ENCODE measurements at regions not wholly inside any gene's neighbourhood (a gene's known extent, or its start where the extent isn't known, plus 50 kb on each side); places are given as distances from the start of the nearest gene placed in this dataset.
"Not testable (repeated sequence)": the region's sequence is repeated elsewhere in the genome, so short reads cannot be mapped to it uniquely, and the experiment has no call there.

DNA sequence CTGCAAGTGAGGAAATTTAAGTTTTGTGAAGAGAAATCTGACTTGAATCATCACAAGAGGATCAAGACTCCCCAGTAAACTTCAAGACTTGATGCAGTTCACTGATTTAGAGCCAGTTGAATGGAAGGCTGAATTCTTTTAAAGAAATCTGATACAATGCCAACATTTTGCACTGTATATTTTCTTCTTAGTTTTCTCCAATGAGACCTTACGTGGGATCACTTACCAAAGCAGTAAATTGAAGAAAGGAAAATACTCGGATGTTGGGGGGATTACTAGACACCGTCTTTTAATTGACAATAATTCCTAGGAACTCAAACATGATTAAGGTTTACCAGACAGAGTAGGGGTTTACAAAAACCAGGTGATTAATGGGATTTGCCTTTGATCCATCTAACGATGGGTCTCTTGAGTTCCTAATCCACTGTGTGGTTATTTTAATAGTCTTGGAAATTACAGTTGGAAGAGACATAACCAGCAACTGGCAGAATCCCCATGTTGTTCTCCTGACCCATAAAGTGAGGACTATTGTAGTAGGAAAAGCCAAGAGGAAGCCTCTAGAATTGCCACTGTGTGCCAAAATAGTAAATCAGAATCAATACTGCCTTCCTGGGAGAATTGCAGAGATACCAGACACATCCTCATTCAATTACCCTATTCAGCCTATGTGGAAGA is 354.5 kb downstream of the PID1 start:
- CTCF ChIA-PET: no interaction called here
- Histone ChIP-seq H3K9me3 (ENCODE audit: control insufficient read depth, insufficient read depth, low read depth, low read length) (no peaks in the 10 kb centered on the region), H3K27me3 (ENCODE audit: control insufficient read depth, insufficient read depth, low read length) (no peaks in the 10 kb centered on the region), H3K27ac (ENCODE audit: low read length) (no peak overlapping the region), H3K4me3 (ENCODE audit: low read depth in 2 of 2, low read length in 2 of 2) (no peak overlapping the region), H3K4me1 (ENCODE audit: control insufficient read depth, insufficient read depth, low read length) (no peaks in the 10 kb centered on the region), H3K36me3 (ENCODE audit: control insufficient read depth, insufficient read depth, low read length) (no peaks in the 10 kb centered on the region)
- BruUV-seq (replicated peaks): no TSS peak
- DNase-seq (ENCODE audit: low read depth, low spot score) (no peak), ATAC-seq (no peak)
- in situ Hi-C loops (cut with HindIII; ENCODE audit: low pct_unique_long_range_greater_than_20kb, low sequenced_read_pairs) (no loop called here), intact Hi-C loops (cut with micrococcal nuclease; ENCODE audit: unreplicated experiment) (no loop called here)
- no peak for TF ChIP-seq TCF7L2 (IDR thresholded peaks at IDR 0.05; ENCODE audit: low read depth, low read length)
- TF ChIP-seq, protein P1, sequence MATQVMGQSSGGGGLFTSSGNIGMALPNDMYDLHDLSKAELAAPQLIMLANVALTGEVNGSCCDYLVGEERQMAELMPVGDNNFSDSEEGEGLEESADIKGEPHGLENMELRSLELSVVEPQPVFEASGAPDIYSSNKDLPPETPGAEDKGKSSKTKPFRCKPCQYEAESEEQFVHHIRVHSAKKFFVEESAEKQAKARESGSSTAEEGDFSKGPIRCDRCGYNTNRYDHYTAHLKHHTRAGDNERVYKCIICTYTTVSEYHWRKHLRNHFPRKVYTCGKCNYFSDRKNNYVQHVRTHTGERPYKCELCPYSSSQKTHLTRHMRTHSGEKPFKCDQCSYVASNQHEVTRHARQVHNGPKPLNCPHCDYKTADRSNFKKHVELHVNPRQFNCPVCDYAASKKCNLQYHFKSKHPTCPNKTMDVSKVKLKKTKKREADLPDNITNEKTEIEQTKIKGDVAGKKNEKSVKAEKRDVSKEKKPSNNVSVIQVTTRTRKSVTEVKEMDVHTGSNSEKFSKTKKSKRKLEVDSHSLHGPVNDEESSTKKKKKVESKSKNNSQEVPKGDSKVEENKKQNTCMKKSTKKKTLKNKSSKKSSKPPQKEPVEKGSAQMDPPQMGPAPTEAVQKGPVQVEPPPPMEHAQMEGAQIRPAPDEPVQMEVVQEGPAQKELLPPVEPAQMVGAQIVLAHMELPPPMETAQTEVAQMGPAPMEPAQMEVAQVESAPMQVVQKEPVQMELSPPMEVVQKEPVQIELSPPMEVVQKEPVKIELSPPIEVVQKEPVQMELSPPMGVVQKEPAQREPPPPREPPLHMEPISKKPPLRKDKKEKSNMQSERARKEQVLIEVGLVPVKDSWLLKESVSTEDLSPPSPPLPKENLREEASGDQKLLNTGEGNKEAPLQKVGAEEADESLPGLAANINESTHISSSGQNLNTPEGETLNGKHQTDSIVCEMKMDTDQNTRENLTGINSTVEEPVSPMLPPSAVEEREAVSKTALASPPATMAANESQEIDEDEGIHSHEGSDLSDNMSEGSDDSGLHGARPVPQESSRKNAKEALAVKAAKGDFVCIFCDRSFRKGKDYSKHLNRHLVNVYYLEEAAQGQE (IDR thresholded peaks at IDR 0.05; ENCODE audit: insufficient read depth in 1 of 2, low read depth in 2 of 2, low read length in 1 of 2): no peak
- TF ChIP-seq, protein P2, sequence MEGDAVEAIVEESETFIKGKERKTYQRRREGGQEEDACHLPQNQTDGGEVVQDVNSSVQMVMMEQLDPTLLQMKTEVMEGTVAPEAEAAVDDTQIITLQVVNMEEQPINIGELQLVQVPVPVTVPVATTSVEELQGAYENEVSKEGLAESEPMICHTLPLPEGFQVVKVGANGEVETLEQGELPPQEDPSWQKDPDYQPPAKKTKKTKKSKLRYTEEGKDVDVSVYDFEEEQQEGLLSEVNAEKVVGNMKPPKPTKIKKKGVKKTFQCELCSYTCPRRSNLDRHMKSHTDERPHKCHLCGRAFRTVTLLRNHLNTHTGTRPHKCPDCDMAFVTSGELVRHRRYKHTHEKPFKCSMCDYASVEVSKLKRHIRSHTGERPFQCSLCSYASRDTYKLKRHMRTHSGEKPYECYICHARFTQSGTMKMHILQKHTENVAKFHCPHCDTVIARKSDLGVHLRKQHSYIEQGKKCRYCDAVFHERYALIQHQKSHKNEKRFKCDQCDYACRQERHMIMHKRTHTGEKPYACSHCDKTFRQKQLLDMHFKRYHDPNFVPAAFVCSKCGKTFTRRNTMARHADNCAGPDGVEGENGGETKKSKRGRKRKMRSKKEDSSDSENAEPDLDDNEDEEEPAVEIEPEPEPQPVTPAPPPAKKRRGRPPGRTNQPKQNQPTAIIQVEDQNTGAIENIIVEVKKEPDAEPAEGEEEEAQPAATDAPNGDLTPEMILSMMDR (IDR thresholded peaks at IDR 0.05): no peak
- no peak for TF ChIP-seq POLR2AphosphoS5 (IDR thresholded peaks at IDR 0.05; ENCODE audit: low read depth, low read length)
- no peak for TF ChIP-seq SIN3A (IDR thresholded peaks at IDR 0.05; ENCODE audit: borderline replicate concordance, insufficient read depth, low read depth, low read length)
- POLR2A ChIA-PET: no interaction called here

DNA sequence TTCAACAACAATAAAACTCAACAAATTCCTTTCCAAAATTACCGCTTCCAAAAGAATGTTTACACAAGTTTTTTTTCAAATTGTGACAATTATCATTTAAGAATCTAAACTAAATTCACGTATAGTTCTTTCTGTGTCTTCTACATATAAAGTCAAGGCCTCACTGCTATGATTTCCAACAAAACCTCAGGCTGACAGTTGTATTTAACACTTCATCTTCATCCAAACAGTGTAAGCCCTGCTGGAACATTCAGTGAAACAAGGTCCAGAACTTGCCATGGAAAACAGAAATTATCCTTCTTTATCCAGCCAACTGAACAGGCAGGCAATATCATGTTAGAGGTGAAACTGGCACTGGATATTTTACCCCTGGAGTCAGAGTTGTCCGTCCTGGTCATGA is 357.9 kb downstream of the PID1 start:
- no peak overlapping the region for H3K4me3 ChIP-seq (ENCODE audit: low read depth in 2 of 2, low read length in 2 of 2)
- BruUV-seq (replicated peaks): no TSS peak
- in situ Hi-C loops (cut with HindIII; ENCODE audit: low pct_unique_long_range_greater_than_20kb, low sequenced_read_pairs) (no loop called here), intact Hi-C loops (cut with micrococcal nuclease; ENCODE audit: unreplicated experiment) (no loop called here)
- no peaks in the 10 kb centered on the region for H3K9me3 ChIP-seq (ENCODE audit: control insufficient read depth, insufficient read depth, low read depth, low read length)
- no peak for ATAC-seq
- ChIA-PET POLR2A (no interaction called here), CTCF (no interaction called here)
- TF ChIP-seq, protein P1 (IDR thresholded peaks at IDR 0.05; ENCODE audit: insufficient read depth in 1 of 2, low read depth in 2 of 2, low read length in 1 of 2): no peak
- TF ChIP-seq TCF7L2 (IDR thresholded peaks at IDR 0.05; ENCODE audit: low read depth, low read length) (no peak), SIN3A (IDR thresholded peaks at IDR 0.05; ENCODE audit: borderline replicate concordance, insufficient read depth, low read depth, low read length) (no peak), POLR2AphosphoS5 (IDR thresholded peaks at IDR 0.05; ENCODE audit: low read depth, low read length) (no peak)
- TF ChIP-seq, protein P2 (IDR thresholded peaks at IDR 0.05): no peak
- no peak for DNase-seq (ENCODE audit: low read depth, low spot score)
- H3K27me3 ChIP-seq (ENCODE audit: control insufficient read depth, insufficient read depth, low read length): no peaks in the 10 kb centered on the region
- no peaks in the 10 kb centered on the region for H3K4me1 ChIP-seq (ENCODE audit: control insufficient read depth, insufficient read depth, low read length)
- H3K27ac ChIP-seq (ENCODE audit: low read length): no peak overlapping the region
- H3K36me3 ChIP-seq (ENCODE audit: control insufficient read depth, insufficient read depth, low read length): no peaks in the 10 kb centered on the region

DNA sequence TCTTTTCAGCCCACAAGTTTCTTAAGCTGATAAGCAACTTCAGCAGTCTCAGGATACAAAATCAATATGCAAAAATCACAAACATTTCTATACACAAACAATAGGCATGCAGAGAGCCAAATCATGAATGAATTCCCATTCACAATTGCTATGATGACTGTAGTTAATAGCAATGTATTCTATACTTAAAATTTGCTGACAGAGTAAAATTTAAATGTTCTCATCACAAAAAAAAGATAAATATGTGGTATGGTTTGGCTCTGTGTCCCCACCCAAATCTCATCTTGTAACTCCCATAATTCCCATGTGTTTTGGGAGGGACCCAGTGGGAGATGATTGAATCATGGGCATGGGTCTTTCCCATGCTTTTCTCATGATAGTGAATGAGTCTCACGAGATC is 360.2 kb downstream of the PID1 start:
- DNase-seq (ENCODE audit: low read depth, low spot score); CTCF ChIA-PET; in situ Hi-C loops (cut with HindIII; ENCODE audit: low pct_unique_long_range_greater_than_20kb, low sequenced_read_pairs); H3K27ac ChIP-seq (ENCODE audit: low read length); intact Hi-C loops (cut with micrococcal nuclease; ENCODE audit: unreplicated experiment); BruUV-seq (replicated peaks); ATAC-seq; H3K4me3 ChIP-seq (ENCODE audit: low read depth in 2 of 2, low read length in 2 of 2); H3K4me1 ChIP-seq (ENCODE audit: control insufficient read depth, insufficient read depth, low read length); H3K9me3 ChIP-seq (ENCODE audit: control insufficient read depth, insufficient read depth, low read depth, low read length); H3K36me3 ChIP-seq (ENCODE audit: control insufficient read depth, insufficient read depth, low read length); H3K27me3 ChIP-seq (ENCODE audit: control insufficient read depth, insufficient read depth, low read length); POLR2A ChIA-PET: not testable (repeated sequence)

Data from Panc1 (cell line).